ENCODE measurements at regions not wholly inside any gene's neighbourhood (a gene's known extent, or its start where the extent isn't known, plus 50 kb on each side); places are given as distances from the start of the nearest gene placed in this dataset.

DNA sequence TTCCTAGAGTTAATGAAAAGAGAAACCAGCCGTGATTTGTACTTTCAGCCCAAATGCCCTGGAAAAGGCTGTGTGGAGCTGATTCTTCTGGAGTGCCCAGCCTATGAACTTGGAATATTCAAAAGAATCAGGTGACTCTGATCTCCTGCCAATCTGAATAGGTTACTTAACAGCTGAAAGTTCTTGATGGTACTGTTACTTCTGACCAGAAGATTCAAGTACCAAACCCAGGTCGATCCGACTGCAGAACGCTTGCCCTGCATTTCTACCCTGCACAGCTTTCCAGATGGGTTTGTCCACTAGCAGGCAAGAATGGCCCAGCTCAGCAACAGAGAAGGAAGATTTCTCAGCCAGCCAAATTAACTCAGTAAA is 430.4 kb downstream of the PID1 start:
- Histone ChIP-seq H3K9me3 (ENCODE audit: insufficient read depth, low read length) (no peaks in the 10 kb centered on the region), H4K20me1 (ENCODE audit: low read depth, low read length) (no peaks in the 10 kb centered on the region), H2AFZ (ENCODE audit: low read depth, low read length, severe bottlenecking) (no peak overlapping the region), H3K36me3 (ENCODE audit: low read length) (no peaks in the 10 kb centered on the region), H3K79me2 (ENCODE audit: insufficient read depth, low read length) (no peaks in the 10 kb centered on the region), H3K9me2 (replicated peaks; ENCODE audit: insufficient read depth, low read length) (no peaks in the 10 kb centered on the region; the same call in none of the 2 replicates), H3F3A (ENCODE audit: insufficient read depth) (no peaks in the 10 kb centered on the region), H3K4me3 (ENCODE audit: insufficient read depth, low read length, poor library complexity, severe bottlenecking) (no peak overlapping the region), H3K27me3 (ENCODE audit: low read length) (no peaks in the 10 kb centered on the region), H3K4me2 (ENCODE audit: low read depth, low read length, poor library complexity, severe bottlenecking) (no peak overlapping the region), H3K27ac (ENCODE audit: low read depth, low read length) (no peak overlapping the region), H3K9ac (ENCODE audit: low read length) (no peak overlapping the region)
- TF ChIP-seq, protein P1, sequence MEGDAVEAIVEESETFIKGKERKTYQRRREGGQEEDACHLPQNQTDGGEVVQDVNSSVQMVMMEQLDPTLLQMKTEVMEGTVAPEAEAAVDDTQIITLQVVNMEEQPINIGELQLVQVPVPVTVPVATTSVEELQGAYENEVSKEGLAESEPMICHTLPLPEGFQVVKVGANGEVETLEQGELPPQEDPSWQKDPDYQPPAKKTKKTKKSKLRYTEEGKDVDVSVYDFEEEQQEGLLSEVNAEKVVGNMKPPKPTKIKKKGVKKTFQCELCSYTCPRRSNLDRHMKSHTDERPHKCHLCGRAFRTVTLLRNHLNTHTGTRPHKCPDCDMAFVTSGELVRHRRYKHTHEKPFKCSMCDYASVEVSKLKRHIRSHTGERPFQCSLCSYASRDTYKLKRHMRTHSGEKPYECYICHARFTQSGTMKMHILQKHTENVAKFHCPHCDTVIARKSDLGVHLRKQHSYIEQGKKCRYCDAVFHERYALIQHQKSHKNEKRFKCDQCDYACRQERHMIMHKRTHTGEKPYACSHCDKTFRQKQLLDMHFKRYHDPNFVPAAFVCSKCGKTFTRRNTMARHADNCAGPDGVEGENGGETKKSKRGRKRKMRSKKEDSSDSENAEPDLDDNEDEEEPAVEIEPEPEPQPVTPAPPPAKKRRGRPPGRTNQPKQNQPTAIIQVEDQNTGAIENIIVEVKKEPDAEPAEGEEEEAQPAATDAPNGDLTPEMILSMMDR (IDR thresholded peaks at IDR 0.05; ENCODE audit: insufficient read depth, low read length, poor library complexity, severe bottlenecking), result no peak
- no peak for TF ChIP-seq EZH2phosphoT487 (conservative IDR thresholded peaks at IDR 0.05; ENCODE audit: low read length)

DNA sequence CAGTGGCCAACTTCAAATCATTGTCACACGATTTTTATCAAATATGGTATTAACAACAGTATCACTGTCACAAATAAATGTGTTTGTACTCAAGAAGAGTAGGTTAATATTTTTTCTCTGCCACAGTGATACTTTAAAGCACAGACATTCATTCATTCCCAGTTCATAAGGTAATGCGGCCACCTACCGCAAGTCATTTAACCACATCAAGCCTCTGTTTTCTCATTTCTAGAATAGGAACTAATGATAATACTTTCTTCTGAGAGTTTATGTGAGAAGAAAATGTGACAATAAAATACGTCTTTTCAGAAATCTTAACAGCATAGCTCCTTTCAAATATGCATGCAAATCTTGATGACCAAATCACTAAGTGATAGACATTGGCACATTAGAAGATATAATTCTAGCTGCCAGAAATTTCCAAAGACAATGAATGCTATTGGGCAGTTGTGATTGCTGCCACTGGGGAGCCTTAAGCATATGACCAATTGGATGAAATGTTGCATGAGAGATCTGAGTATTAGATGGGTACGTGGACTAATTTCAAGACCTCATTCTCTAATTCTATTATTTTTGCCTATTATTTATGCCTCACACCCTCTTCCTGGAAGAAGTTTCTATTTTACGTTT is 430.9 kb downstream of the PID1 start:
- Histone ChIP-seq H3K4me3 (ENCODE audit: insufficient read depth, low read length, poor library complexity, severe bottlenecking) (no peak overlapping the region), H3K9me3 (ENCODE audit: insufficient read depth, low read length) (no peaks in the 10 kb centered on the region), H3K9ac (ENCODE audit: low read length) (no peak overlapping the region), H2AFZ (ENCODE audit: low read depth, low read length, severe bottlenecking) (no peak overlapping the region), H3F3A (ENCODE audit: insufficient read depth) (no peaks in the 10 kb centered on the region), H3K9me2 (replicated peaks; ENCODE audit: insufficient read depth, low read length) (no peaks in the 10 kb centered on the region; the same call in none of the 2 replicates), H3K79me2 (ENCODE audit: insufficient read depth, low read length) (no peaks in the 10 kb centered on the region), H3K36me3 (ENCODE audit: low read length) (no peaks in the 10 kb centered on the region), H3K27ac (ENCODE audit: low read depth, low read length) (no peak overlapping the region), H3K4me2 (ENCODE audit: low read depth, low read length, poor library complexity, severe bottlenecking) (no peak overlapping the region), H4K20me1 (ENCODE audit: low read depth, low read length) (no peaks in the 10 kb centered on the region), H3K27me3 (ENCODE audit: low read length) (no peaks in the 10 kb centered on the region)
- TF ChIP-seq, protein P1 (IDR thresholded peaks at IDR 0.05; ENCODE audit: insufficient read depth, low read length, poor library complexity, severe bottlenecking), result no peak
- no peak for TF ChIP-seq EZH2phosphoT487 (conservative IDR thresholded peaks at IDR 0.05; ENCODE audit: low read length)

DNA sequence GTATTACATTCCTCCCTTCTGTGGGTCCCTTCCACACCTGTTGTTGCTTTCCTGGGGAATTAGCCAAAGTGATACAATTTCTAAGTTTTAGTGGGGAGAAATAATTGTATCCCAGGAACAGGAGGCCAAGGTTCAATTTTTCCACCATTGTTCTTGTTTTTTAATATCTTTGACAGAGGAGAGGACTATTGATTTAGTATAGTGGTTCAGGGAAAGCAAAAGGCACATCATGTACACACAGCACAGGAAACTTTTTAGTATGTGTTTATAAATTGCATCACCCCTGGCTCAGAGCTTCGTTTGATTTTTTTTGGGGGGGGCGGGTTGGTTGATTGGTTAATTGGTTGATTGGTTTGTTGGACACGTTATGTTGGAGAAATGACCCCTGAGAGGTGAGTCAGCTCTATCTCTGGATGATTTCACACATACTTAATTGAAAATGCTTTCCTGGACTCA is 431.6 kb downstream of the PID1 start:
- H3K36me3 ChIP-seq (ENCODE audit: low read length), result no peaks in the 10 kb centered on the region
- H3K79me2 ChIP-seq (ENCODE audit: insufficient read depth, low read length), result no peaks in the 10 kb centered on the region
- H3K9me2 ChIP-seq (replicated peaks; ENCODE audit: insufficient read depth, low read length), result no peaks in the 10 kb centered on the region; the same call in none of the 2 replicates
- H2AFZ ChIP-seq (ENCODE audit: low read depth, low read length, severe bottlenecking), result no peak overlapping the region
- H3K27me3 ChIP-seq (ENCODE audit: low read length), result no peaks in the 10 kb centered on the region
- no peak overlapping the region for H3K4me2 ChIP-seq (ENCODE audit: low read depth, low read length, poor library complexity, severe bottlenecking)
- no peak overlapping the region for H3K9ac ChIP-seq (ENCODE audit: low read length)
- no peak overlapping the region for H3K27ac ChIP-seq (ENCODE audit: low read depth, low read length)
- TF ChIP-seq EZH2phosphoT487 (conservative IDR thresholded peaks at IDR 0.05; ENCODE audit: low read length), result no peak
- TF ChIP-seq, protein P1 (IDR thresholded peaks at IDR 0.05; ENCODE audit: insufficient read depth, low read length, poor library complexity, severe bottlenecking), result no peak
- H4K20me1 ChIP-seq (ENCODE audit: low read depth, low read length), result no peaks in the 10 kb centered on the region
- H3K4me3 ChIP-seq (ENCODE audit: insufficient read depth, low read length, poor library complexity, severe bottlenecking), result no peak overlapping the region
- no peaks in the 10 kb centered on the region for H3K9me3 ChIP-seq (ENCODE audit: insufficient read depth, low read length)
- no peaks in the 10 kb centered on the region for H3F3A ChIP-seq (ENCODE audit: insufficient read depth)
